ENCODE measurements at regions not wholly inside any gene's neighbourhood (a gene's known extent, or its start where the extent isn't known, plus 50 kb on each side); places are given as distances from the start of the nearest gene placed in this dataset.
"Not testable (repeated sequence)": the region's sequence is repeated elsewhere in the genome, so short reads cannot be mapped to it uniquely, and the experiment has no call there.

- DNase-seq (ENCODE audit: low read depth), result no peak
Measured at GRCh38 chr1:238912148-238912547, 474.2 kb upstream of the CHRM3 start.

GRCh38 chr1:238902752-238903151 lies 483.6 kb upstream of the CHRM3 start:
- DNase-seq (ENCODE audit: low read depth), result not testable (repeated sequence)

GRCh38 chr1:238900334-238900865 lies 486.0 kb upstream of the CHRM3 start:
- no peak for DNase-seq (ENCODE audit: low read depth)

- no peak for DNase-seq (ENCODE audit: low read depth)
Measured at GRCh38 chr1:238898856-238899255, 487.5 kb upstream of the CHRM3 start.

GRCh38 chr1:238895911-238896310 lies 490.5 kb upstream of the CHRM3 start:
- no peak for DNase-seq (ENCODE audit: low read depth)

GRCh38 chr1:238892612-238893011 lies 493.8 kb upstream of the CHRM3 start:
- DNase-seq (ENCODE audit: low read depth), result no peak

GRCh38 chr1:238861342-238862066 lies 524.9 kb upstream of the CHRM3 start:
- DNase-seq (ENCODE audit: low read depth), result no peak

- DNase-seq (ENCODE audit: low read depth), result no peak
Measured at GRCh38 chr1:238833919-238834318, 552.4 kb upstream of the CHRM3 start.

GRCh38 chr1:238832106-238832505 lies 554.3 kb upstream of the CHRM3 start:
- DNase-seq (ENCODE audit: low read depth), result no peak

GRCh38 chr1:238830036-238830611 lies 556.2 kb upstream of the CHRM3 start:
- DNase-seq (ENCODE audit: low read depth), result no peak

GRCh38 chr1:238826891-238827290 lies 559.5 kb upstream of the CHRM3 start:
- DNase-seq (ENCODE audit: low read depth), result no peak

- DNase-seq (ENCODE audit: low read depth), result no peak
Measured at GRCh38 chr1:238823416-238823815, 563.0 kb upstream of the CHRM3 start.

GRCh38 chr1:238811211-238811879 lies 575.0 kb upstream of the CHRM3 start:
- no peak for DNase-seq (ENCODE audit: low read depth)

- DNase-seq (ENCODE audit: low read depth), result no peak
Measured at GRCh38 chr1:238790882-238791281, 595.5 kb upstream of the CHRM3 start.

GRCh38 chr1:238789916-238790667 lies 596.3 kb upstream of the CHRM3 start:
- no peak for DNase-seq (ENCODE audit: low read depth)

- DNase-seq (ENCODE audit: low read depth), result no peak
Measured at GRCh38 chr1:238787471-238787870, 598.9 kb upstream of the CHRM3 start.

GRCh38 chr1:238783633-238784032 lies 602.7 kb upstream of the CHRM3 start:
- no peak for DNase-seq (ENCODE audit: low read depth)

GRCh38 chr1:238779716-238780115 lies 606.7 kb upstream of the CHRM3 start:
- no peak for DNase-seq (ENCODE audit: low read depth)

GRCh38 chr1:238778113-238778512 lies 608.3 kb upstream of the CHRM3 start:
- DNase-seq (ENCODE audit: low read depth), result no peak

GRCh38 chr1:238777551-238777950 lies 608.8 kb upstream of the CHRM3 start:
- DNase-seq (ENCODE audit: low read depth), result no peak

GRCh38 chr1:238776126-238776525 lies 610.2 kb upstream of the CHRM3 start:
- DNase-seq (ENCODE audit: low read depth), result no peak

GRCh38 chr1:238772322-238772721 lies 614.0 kb upstream of the CHRM3 start:
- no peak for DNase-seq (ENCODE audit: low read depth)
